GM20431 (cell line): ENCODE measurements at regions not wholly inside any gene's neighbourhood (a gene's known extent, or its start where the extent isn't known, plus 50 kb on each side); places are given as distances from the start of the nearest gene placed in this dataset.
"Not testable (repeated sequence)": the region's sequence is repeated elsewhere in the genome, so short reads cannot be mapped to it uniquely, and the experiment has no call there.

Source experiments
- in situ Hi-C: fragments of 300-500 bp; cut with MseI, MboI; formaldehyde crosslinking; loops from one replicate; pipeline ENCODE4 v1.15.0; 2020; ENCODE audit warnings: low sequenced_read_pairs; ENCODE audit not compliant: unreplicated experiment

DNA sequence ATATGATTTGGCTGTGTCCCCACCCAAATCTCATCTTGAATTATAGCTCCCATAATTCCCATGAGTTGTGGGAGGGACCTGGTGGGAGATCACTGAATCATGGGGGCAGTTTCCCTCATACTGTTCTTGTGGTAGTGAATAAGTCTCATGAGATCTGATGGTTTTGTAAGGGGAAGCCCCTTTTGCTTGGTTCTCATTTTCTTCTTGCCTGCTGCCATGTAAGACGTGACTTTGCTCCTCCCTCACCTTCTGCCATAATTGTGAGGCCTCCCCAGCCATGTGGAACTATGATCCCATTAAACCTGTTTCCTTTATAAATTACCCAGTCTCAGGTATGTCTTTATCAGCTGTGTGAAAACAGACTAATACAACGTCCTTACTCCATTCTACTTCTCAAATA lies 108.5 kb upstream of the SCAF8 start:
- in situ Hi-C loops: not testable (repeated sequence)

DNA sequence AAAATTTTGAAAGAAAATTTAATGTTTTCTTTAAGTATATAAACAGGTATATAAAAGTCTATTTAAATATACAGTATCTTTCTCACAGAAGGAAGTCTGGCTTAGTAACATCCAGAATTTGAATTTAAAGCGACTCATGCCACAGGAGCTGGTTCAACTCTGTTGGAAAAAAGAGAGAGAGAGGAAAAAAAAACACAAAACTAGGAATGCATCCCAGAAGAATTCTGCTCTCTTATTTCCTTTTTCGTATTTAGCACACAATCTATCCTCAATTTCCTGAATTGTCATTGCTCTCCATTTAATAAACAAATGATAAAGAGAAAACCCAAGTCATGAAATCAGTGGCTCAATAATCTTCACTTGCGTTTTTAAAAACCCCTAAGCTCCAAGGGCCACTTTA lies 107.5 kb upstream of the SCAF8 start:
- in situ Hi-C loops: no loop called here

DNA sequence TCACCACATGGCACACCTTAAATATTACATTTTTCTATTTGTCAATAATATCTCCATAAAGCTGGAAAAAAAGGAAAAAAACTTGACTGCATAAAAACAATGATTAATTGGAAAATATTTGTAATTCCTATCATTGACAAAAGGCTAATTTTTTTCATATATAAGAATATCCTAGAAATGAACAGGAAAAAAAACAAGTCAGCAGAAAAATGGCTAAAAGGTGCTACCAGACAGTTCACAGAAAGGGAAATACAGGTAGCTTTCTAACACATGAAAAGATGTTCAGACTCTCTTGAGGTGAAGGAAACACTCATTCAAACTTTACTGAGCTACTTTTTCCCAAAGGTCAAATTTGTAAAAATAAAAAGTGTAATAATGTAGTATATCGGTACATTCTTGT lies 104.1 kb upstream of the SCAF8 start:
- in situ Hi-C loops: no loop called here

DNA sequence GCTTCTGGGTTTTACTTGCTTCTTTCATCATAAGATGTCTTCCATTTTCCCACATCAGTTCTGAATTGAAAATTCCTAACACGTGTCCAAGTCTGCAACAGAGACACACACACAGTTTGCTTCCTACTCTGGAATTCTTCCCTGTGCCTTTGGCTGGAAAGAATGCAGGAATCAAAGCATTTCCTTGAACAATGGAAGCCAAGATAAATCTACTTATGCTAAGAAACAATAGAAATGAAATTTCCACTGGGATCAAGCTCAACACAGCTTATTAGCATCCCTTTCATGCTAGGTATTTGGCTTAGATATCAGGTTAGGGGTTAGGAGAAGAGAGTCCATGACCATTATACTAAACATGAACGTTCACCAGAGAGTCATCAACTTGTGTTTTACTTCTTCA lies 101.1 kb upstream of the SCAF8 start:
- in situ Hi-C loops: no loop called here

DNA sequence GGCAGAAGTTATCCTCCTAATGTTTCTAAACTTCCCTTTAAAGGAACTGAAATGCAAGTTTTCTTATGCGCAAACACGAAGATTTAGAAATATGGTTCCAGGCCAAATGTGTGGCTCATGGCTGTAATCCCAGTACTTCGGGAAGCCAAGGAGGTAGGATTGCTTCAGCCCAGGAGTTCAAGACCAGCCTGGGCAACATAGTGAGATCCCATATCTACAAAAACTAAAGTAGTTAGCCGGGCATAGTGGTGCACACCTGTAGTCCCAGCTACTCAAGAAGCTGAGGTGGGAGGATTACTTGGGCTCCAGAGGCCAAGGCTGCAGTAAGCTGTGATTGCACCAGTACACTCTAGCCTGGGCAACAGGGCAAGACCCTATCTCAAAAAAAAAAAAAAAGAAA lies 95.8 kb upstream of the SCAF8 start:
- in situ Hi-C loops: no loop called here

DNA sequence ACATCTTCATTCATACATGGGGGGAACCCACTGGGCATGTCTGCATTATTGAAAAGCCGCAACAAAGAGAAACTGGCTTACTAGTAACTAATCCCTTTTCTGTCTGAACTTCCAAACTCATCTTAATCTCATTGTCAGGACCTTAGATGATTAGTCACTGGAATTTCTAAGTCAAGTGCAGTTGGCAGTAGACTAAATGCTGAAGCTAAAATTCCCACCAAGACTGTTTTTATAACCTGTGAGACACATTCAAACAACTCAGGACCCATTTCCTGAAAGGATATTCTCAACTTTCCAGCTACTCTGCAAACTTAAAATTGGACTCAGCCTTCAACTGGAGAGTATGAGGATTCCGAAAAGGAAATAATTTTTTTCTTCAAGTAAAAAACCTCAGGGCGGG lies 94.8 kb upstream of the SCAF8 start:
- in situ Hi-C loops: no loop called here

DNA sequence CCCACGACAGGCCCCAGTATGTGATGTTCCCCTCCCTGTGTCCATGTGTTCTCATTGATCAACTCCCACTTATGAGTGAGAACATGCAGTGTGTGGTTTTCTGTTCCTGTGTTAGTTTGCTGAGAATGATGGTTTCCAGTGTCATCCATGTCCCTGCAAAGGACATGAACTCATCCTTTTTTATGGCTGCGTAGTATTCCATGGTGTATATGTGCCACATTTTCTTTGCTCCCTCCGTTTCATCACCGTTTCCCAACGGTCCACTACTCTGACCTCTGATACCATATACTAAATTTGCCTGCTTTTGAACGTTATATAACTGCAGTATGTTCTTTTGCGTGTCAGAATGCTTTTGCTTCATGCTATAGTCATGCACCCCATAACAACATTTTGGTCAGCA lies 94.0 kb upstream of the SCAF8 start:
- in situ Hi-C loops: not testable (repeated sequence)

DNA sequence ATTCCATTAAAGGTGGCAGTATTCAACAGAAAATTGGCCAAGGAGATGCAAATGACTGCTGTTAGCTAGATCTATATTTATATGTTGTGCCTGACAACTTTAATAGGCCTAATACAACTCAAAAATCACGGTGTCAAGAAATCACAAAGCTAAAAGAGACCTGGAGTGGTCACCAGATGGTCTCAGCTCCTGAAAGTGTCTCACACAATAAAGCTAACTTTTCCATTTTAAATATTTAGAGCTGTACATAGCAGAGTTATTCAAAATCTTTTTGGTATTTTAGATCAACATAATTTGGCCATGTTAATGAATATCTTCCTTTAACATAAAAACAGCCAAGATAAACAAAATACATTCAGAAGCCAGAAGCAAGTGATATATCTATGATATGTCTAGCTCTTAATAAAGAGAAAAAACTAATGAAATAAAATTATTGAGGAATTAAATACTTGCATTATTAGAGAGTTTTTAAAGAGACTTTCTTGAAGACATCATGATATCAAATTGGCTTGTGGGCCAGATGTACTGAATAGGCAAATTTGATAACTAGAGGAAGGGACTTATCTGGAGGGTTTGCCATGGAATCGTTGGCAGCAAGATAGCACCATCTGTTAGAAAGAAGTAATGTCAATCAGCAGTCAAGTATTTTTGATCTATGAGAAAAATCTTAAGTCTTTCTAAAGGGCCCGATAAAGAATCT lies 84.9 kb upstream of the SCAF8 start:
- in situ Hi-C loops: no loop called here

DNA sequence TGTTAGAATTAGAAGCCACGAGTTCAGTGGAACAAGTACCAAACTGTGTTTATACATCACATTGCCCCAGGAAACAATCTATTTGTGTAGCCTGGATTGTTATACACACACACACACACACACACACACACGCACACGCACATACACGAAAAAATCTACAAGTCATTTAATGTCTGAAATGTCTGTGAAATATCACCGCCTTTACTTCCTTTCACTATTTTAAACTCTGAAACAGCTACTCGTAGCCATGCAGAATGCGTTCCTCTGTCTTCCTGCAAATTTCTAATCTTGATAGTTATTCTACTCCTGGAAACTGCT lies 84.4 kb upstream of the SCAF8 start:
- in situ Hi-C loops: no loop called here

DNA sequence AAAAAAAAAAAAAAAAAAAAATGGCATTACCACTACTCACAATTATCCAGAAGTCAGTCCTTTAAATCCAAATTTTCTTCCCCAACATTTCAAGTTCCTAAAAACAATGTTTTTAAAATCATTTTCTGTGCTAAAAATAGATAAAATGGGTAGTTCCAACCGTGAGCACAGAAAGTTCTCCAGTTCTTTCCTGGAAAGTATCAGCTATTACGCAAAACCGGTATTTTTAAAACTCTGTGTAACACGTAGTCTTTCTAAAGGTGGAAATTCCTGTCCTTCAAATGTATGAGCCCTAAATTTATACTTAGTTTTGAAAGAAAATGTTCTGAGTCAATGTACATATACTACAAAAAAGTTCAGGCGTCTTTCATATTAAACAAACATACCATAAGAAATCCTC lies 83.5 kb upstream of the SCAF8 start:
- in situ Hi-C loops: no loop called here

DNA sequence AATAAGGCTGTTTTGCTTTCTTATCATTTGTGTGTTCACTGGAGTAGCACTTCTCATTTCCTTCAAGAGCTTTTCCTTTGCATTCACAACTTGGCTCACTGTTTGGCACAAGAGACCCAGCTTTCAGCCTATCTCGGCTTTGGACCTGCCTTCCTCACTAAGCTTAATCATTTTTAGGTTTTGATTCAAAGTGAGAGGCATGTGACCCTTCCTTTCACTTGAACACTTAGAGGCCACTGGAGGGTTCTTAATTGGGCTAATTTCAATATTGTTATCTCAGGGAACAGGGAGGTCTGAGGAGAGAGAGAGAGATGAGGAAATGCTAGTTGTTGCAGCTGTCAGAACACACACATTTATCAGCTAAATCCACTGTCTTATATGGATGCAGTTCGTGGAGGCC lies 82.9 kb upstream of the SCAF8 start:
- in situ Hi-C loops: no loop called here

DNA sequence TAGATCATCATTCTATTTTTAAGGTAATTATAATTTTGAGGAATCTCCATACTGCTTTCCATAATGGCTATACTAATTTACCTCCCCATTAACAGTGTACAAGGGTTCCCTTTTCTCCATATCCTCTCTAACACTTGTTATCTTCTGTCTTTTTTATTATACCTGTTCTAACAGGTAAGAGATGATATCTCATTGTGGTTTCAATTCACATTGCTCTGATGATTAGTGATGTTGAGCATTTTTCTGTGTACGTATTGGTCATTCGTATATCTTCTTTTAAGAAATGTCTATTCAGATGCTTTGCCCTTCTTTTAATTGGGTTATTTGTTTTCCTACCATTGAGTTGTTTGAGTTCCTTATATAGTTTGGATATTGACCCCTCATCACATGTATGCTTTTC lies 81.6 kb upstream of the SCAF8 start:
- in situ Hi-C loops: no loop called here

DNA sequence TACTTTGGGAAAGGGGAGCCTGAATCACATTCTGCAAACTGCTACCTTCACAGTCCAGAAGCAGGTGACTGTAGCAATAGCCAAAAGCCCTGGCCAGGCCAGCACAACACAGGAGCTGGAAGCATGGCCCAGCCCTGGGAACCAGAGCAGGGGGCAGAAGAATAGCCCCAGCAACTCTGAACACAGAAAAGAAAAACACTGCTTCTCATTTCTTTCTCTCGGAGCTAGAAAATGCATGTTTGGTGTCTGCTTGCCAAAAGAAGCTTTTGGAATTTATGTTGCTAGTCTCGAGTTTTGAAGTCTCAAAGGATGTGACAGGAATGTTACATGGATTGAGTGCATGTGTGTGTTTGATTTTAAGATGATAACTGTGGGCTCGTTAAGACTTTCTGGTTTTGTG lies 79.8 kb upstream of the SCAF8 start:
- in situ Hi-C loops: no loop called here

DNA sequence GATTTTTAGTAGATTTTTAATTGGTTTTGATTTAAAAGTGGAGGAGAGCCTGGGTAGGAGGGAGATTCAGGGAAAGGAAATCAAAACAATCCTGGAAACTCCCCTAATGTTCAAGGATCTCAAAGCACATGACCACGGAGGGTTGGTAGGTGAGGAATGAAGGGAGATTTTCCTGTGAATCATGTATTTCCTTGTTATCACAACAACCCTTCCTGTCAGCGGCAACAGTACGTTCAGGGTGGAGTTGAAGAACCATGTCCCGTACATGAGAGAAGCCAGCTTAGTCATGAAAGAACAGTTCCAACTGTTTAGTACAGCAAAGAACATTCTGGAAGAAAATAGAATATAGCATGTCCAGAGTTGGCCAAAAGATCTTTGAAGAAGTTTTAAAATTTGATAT lies 79.4 kb upstream of the SCAF8 start:
- in situ Hi-C loops: no loop called here

DNA sequence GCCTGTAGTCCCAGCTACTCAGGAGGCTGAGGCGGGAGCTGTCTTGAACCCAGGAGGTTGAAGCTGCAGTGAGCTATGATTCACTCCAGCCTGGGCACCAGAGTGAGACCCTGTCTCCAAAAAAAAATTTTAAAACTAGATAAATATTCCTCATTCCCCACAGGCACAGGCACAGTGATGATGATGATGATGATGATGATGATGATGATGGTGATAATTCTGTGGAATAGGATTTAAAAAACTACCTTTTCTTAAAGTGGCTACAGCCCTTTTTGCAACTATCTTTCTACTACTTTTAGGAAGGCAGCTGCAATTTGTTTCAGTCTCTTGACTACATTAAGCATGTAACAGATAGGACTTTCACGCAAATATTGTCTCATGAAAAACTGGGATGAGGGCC lies 76.6 kb upstream of the SCAF8 start:
- in situ Hi-C loops: no loop called here

DNA sequence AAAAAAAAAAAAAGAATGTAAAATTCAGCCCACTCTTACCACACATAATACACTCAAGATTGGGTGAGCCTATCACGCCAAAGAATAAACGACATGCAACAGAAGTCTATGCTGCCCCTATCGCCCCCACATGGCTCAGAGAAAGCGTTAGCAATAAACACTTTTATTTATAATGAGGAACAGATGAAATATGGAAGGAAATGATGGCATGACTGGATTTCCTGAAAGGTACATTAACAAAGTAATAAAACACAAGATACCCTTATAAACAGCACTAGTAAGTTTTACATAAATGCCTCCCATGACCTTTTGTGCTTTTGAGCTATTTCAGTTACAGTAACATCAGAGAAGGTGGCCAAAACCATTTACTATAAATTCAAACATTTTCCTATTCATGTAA lies 71.4 kb upstream of the SCAF8 start:
- in situ Hi-C loops: no loop called here

DNA sequence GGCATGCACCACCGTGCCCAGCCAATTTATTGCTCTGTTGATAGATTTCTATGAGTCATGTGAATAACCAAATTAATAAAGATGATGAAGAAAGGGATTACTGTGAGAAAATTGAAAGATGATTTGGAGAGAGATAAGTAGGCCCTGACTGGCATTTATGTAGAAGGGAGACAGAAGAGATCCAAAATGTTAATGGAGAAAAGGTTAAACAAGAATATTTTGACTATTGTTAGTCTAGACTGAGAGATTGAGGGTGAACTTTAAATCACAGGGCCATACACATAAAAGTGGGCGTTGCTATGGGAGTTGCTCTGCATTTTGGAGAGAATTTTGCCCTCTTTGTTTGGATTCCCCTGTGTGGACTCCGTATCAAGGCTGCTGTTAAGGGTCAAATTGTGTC lies 68.9 kb upstream of the SCAF8 start:
- in situ Hi-C loops: no loop called here

DNA sequence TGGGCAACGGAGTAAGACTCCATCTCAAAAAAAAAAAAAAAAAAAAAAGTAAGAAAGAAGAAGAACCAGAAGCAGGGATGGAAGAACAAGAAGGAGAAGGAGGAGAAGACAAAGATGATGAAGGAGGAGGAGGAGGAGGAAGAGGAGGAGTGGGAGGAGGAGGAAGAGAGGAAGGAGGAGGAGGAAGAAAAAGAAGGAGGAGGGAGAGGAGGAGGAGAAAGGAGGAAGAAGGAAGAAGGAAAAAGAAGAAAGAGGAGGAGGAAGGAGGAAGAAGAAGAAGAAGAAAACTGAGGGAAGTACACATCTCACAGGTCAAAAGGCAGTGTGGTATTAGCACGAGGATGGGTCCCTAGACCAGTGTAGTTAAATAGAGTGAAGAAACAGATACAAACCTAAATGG lies 65.1 kb upstream of the SCAF8 start:
- in situ Hi-C loops: no loop called here

DNA sequence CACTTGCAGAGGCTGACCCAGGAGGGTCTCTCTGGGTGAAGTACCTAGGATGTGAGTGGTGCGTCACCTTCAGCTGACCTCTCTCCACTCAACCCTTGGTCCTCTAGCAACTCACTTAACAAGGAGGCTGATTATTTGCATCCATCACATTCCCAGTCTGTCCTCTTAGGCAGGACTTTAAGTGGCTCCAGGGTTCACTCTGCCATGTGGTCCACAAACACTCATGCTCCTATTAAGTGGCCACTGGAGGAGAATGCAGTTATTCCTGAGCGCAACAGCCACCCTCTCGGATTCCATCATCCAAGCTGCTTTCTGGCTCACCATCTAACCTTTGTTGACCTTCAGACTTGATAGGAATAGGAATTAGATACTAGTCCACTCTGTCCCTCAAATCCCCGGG lies 61.1 kb upstream of the SCAF8 start:
- in situ Hi-C loops: no loop called here

DNA sequence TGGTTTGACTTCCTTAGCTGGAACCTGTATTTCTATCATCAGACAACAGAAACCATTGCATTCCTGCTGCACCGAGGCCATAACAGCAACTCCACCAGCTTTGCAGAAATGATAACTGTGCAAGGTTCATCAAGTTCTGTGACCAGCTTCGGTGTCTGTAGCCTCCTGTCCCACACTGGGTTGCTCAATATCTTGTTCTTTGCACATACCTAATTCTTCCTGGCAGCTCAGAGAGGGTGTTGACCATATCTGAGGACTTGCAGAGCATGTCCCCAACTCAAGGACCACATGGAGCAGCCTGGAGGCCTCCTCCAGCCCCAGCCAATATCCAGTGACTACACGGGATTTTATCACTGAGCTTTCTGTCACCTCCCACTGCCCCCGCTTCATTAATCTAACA lies 59.3 kb upstream of the SCAF8 start:
- in situ Hi-C loops: no loop called here

DNA sequence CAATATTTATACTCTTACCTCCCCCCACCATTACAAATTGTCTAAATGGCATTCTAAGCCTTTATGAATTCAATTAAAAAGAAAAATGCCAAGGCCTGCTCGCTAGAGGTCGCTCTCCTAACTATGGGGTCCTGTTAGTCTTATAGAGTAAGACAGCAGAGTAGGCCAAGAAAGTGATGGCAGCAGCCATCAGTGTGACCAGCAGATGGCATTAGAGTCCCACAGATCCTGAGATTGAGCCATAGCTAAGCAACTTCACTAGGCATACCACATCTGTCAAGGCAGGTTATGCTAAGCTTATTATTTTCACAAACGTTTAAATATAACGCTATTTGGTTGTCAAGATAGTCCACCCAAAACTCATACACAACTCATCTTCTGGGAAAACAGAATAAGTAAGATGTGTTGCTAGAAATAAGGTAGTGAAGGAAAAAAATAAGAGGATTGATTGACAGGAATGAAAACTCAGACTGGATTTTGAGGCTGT lies 57.6 kb upstream of the SCAF8 start:
- in situ Hi-C loops: loop anchor here (25.0 kb wide), 2 partner anchors 137 to 487 kb away; no protein-coding TSS in a partner anchor

DNA sequence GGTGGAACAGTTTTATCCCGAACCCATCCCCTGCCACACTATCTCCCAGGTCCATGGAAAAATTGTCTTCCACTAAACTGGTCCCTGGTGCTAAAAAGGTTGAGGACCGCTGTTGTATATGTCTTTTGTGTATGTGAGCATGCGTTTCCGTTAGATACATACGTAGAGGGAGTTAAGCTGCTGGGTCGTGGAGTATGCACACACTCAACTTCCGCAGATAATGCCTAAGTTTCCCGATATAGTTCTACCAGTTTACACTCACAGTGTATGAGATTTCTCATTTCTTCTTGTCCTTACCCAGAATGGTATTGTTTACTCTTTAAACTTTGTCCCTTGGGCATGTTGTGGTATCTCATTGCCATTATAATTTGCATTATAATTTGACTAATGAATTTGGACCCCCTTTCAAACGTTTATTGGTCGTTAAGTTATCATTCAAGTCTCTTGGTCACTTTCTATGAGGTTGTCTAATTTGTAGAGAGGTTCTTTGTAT lies 50.5 kb upstream of the SCAF8 start:
- in situ Hi-C loops: loop anchor here (25.0 kb wide), 2 partner anchors 130 to 480 kb away; no protein-coding TSS in a partner anchor
